Erythroblast (primary cell): ENCODE measurements at regions not wholly inside any gene's neighbourhood (a gene's known extent, or its start where the extent isn't known, plus 50 kb on each side); places are given as distances from the start of the nearest gene placed in this dataset.

Source experiments
- GATA1 ChIP-seq: IDR thresholded peaks from 2 replicates; pipeline ENCODE4 v1.6.1; 2011; ENCODE audit warnings: low read depth, mild to moderate bottlenecking, control low read depth, low read length, moderate library complexity
- POLR2A ChIP-seq: IDR thresholded peaks from 2 replicates; pipeline ENCODE4 v1.6.1; 2011; ENCODE audit warnings: mild to moderate bottlenecking, low read length

DNA sequence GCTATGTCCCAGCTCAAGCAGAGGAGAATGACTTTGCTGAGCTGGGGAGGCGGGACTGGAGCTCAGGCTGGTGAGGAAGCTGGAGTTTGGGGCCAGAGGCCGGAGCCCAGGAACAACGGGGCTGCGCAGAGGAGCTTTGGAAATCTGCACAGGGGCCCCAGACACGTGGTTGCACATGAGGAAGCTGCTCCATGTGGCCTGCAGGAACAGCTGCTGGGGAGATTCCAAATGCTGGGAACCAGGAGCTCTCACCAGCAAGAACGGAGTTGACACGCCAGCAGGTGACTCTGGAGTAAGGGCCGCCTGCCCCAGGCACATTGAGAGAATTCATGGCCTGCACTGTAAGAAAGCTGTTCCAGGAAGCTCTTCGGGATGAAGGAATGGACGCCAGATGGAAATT lies 91.0 kb downstream of the OLFM1 start:
- TF ChIP-seq POLR2A (no peak), GATA1 (no peak)
